Neural crest cell (in vitro differentiated cells): ENCODE measurements at regions not wholly inside any gene's neighbourhood (a gene's known extent, or its start where the extent isn't known, plus 50 kb on each side); places are given as distances from the start of the nearest gene placed in this dataset.

Experiments
- DNase-seq: peaks from one replicate; pipeline ENCODE4 v3.0.0; 2021; ENCODE audit warnings: low read depth, mixed read lengths, low spot score
- H3K27ac Mint-ChIP-seq: one replicate; pipeline ENCODE4 v1.8.0; 2021; ENCODE audit warnings: mild to moderate bottlenecking, mixed read lengths; ENCODE audit not compliant: unreplicated experiment
- H3K27me3 Mint-ChIP-seq: 2 replicates; pipeline ENCODE4 v1.8.0; 2021; ENCODE audit warnings: low read depth, mild to moderate bottlenecking, mixed read lengths
- H3K36me3 Mint-ChIP-seq: 2 replicates; pipeline ENCODE4 v1.8.0; 2021; ENCODE audit warnings: low read depth, mild to moderate bottlenecking, mixed read lengths
- H3K4me1 Mint-ChIP-seq: 2 replicates; pipeline ENCODE4 v1.8.0; 2021; ENCODE audit warnings: mixed read lengths
- H3K4me3 Mint-ChIP-seq: one replicate; pipeline ENCODE4 v1.8.0; 2021; ENCODE audit warnings: mild to moderate bottlenecking, mixed read lengths
- H3K9me3 Mint-ChIP-seq: 2 replicates; pipeline ENCODE4 v1.8.0; 2021; ENCODE audit warnings: mixed read lengths
- CTCF ChIP-seq: fragments of 200-600 bp; sonication (generic); conservative IDR thresholded peaks from 2 replicates; pipeline ENCODE4 v1.5.0; 2021; ENCODE audit warnings: antibody characterized with exemption, mild to moderate bottlenecking

GRCh38 chr13:74870865-74871264 lies 611.1 kb downstream of the TBC1D4 start:
- peaks cover 15% of the 10 kb centered on the region for H3K36me3 Mint-ChIP-seq
- no peak for DNase-seq

GRCh38 chr13:74869846-74870245 lies 612.1 kb downstream of the TBC1D4 start:
- Mint-ChIP-seq H3K4me1 (peaks cover 10% of the 10 kb centered on the region), H3K4me3 (no peak overlapping the region), H3K27me3 (no peaks in the 10 kb centered on the region), H3K36me3 (peaks cover 15% of the 10 kb centered on the region), H3K27ac (no peak overlapping the region), H3K9me3 (peaks cover 23% of the 10 kb centered on the region)
- no peak for DNase-seq
- TF ChIP-seq CTCF, result no peak

More at GRCh38 chr13:74870865-74871264, 611.1 kb downstream of the TBC1D4 start:
- H3K9me3 Mint-ChIP-seq, result peaks cover 27% of the 10 kb centered on the region
- H3K4me3 Mint-ChIP-seq, result no peak overlapping the region
- no peak for TF ChIP-seq CTCF
- no peaks in the 10 kb centered on the region for H3K27me3 Mint-ChIP-seq
- H3K4me1 Mint-ChIP-seq, result peaks cover 10% of the 10 kb centered on the region
- H3K27ac Mint-ChIP-seq, result no peak overlapping the region

GRCh38 chr13:74868049-74868448 lies 613.9 kb downstream of the TBC1D4 start:
- H3K27me3 Mint-ChIP-seq, result no peaks in the 10 kb centered on the region
- H3K36me3 Mint-ChIP-seq, result peaks cover 15% of the 10 kb centered on the region
- H3K9me3 Mint-ChIP-seq, result peaks cover 24% of the 10 kb centered on the region
- H3K4me3 Mint-ChIP-seq, result no peak overlapping the region
- DNase-seq, result no peak
- H3K4me1 Mint-ChIP-seq, result peaks cover 10% of the 10 kb centered on the region
- H3K27ac Mint-ChIP-seq, result no peak overlapping the region
- no peak for TF ChIP-seq CTCF

GRCh38 chr13:74867460-74867859 lies 614.5 kb downstream of the TBC1D4 start:
- H3K27me3 Mint-ChIP-seq, result no peaks in the 10 kb centered on the region
- no peak for DNase-seq
- H3K9me3 Mint-ChIP-seq, result peaks cover 24% of the 10 kb centered on the region
- H3K36me3 Mint-ChIP-seq, result peaks cover 13% of the 10 kb centered on the region
- no peak overlapping the region for H3K4me3 Mint-ChIP-seq
- peaks cover 10% of the 10 kb centered on the region for H3K4me1 Mint-ChIP-seq
- TF ChIP-seq CTCF, result no peak
- no peak overlapping the region for H3K27ac Mint-ChIP-seq

GRCh38 chr13:74866101-74866500 lies 615.9 kb downstream of the TBC1D4 start:
- peaks cover 13% of the 10 kb centered on the region for H3K36me3 Mint-ChIP-seq
- no peak for DNase-seq
- peaks cover 2% of the 10 kb centered on the region for H3K4me1 Mint-ChIP-seq
- H3K4me3 Mint-ChIP-seq, result no peak overlapping the region
- TF ChIP-seq CTCF, result no peak
- H3K9me3 Mint-ChIP-seq, result peaks cover 24% of the 10 kb centered on the region
- no peaks in the 10 kb centered on the region for H3K27me3 Mint-ChIP-seq
- H3K27ac Mint-ChIP-seq, result no peak overlapping the region

- no peak for DNase-seq
- H3K4me1 Mint-ChIP-seq, result no peaks in the 10 kb centered on the region
- TF ChIP-seq CTCF, result no peak
- H3K4me3 Mint-ChIP-seq, result no peak overlapping the region
- H3K27ac Mint-ChIP-seq, result no peak overlapping the region
- peaks cover 24% of the 10 kb centered on the region for H3K9me3 Mint-ChIP-seq
- H3K27me3 Mint-ChIP-seq, result no peaks in the 10 kb centered on the region
- H3K36me3 Mint-ChIP-seq, result peaks cover 13% of the 10 kb centered on the region
Measured at GRCh38 chr13:74865656-74866055, 616.3 kb downstream of the TBC1D4 start.
